IPS-NIHi7 (cell line): ENCODE measurements at regions not wholly inside any gene's neighbourhood (a gene's known extent, or its start where the extent isn't known, plus 50 kb on each side); places are given as distances from the start of the nearest gene placed in this dataset.
"Not testable (repeated sequence)": the region's sequence is repeated elsewhere in the genome, so short reads cannot be mapped to it uniquely, and the experiment has no call there.

ENCODE experiments used
- DNase-seq: peaks from one replicate; pipeline ENCODE4 v3.0.0; 2012; ENCODE audit warnings: mixed read lengths; ENCODE audit errors: extremely low spot score

DNA sequence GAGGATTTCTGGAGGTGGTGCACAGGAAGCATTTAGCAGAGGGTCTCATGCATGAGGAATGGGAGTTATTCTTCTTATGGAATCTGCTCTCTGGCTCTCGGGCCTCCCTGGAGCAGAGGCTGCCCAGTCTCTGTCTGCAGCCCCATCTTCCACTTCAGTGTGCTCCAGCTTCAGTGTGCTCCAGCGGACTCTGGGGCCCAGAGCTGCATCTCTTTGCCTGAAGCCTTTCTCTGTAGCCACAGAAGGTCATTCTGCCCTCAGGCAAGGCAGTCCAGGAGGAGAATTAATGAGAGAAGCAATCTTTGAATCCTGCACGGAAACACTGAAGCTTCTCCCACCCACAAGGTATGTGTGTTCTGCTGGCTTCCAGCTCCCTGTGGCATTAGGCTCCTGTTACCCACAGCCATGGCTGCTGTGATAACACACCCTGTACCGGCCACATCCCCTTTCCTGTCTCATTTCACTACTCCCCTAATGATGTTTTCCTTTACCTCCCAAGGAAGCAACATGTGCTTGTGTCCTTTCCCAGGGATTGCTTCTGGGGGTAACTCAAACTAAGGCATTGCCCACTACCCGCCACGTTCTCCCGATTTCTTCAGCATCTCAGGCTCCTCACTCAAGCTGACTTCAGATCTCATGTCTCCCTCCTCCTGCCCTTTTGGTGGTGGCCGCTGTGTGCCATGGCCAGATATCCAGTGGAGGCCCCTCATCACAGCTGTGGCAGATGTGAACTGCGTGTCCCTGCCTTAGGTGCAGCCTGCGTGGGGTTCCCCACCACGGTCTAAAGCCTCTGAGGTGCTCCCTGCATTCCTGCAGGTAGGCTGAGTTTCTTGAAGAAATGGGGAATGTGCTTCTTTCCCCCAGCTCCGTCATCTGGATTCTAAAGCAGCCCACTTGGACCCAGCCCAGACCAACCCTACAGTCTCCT lies 181.2 kb upstream of the GALNT2 start:
- DNase-seq: no peak

DNA sequence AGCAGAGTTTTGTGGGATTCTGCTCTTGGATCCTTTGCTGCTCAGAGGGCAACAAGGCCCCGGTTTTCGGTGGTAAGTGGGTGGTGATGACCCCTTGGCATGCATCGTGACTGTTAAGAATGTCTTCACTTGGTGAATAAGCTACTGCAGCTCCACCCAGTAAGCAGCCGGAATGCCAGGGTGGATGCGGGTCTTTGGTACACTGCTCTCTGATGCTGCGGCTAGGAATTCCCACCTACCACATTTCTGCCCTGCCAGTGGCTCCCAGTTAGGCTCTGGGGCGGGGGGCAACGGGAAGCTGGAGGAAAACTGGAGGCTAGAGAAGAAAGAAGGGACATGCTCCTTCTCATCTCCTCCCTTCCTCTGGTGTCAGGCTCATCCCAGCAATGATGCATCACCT lies 180.4 kb upstream of the GALNT2 start:
- no peak for DNase-seq

DNA sequence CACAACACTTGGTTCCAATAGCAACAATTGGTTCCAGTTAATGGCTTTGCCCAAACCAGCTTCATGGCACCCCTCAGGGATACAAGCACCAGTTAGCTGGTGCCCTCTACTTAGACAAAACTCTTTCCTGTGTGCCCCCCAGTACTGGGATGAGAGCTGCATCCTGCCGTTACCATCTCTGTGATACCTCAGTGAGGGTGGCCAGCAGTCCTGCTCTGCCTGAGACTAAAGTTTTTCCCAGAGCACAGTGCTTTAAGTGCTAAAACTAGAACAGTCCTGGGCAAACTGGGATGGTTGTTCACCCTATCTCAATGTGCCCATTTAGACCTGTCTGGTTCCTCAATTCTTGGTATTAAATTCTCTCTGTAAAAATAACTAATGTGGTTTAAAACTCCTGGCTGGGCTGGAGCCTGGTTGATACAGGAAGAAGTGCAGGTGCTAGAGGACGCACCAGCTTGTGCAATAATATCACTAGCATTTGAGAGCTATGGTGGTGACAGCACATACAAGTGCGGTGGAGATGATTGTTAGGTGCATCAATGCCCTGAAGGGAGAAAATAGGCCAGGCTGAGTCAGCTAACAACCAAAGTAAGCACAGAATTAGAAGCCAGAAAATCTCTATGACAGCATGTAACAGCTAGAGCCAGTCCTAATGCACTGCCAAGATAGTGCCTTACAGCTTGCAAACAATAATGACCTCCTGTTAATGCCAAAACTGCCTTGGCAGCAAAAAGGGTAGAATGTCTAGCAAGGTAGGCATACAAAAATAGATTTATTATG lies 179.8 kb upstream of the GALNT2 start:
- DNase-seq: no peak

DNA sequence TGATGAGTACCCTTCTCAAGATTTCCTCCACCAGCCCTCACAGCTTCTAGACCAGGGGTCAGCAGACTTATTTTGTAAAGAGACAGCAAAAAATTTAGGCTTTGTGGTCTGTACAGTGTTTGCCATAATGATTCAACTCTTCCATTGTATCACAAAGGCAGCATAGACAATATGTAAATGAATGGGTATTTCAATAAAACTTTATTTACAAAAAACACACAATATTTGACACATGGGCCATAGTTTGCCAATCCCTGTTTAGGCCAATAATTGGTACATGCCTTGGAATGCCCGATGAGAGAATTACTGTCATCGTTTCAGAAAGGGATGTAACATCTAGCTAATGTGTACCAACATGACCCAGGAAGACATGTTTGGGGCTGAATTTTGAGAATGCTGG lies 178.9 kb upstream of the GALNT2 start:
- DNase-seq: no peak

DNA sequence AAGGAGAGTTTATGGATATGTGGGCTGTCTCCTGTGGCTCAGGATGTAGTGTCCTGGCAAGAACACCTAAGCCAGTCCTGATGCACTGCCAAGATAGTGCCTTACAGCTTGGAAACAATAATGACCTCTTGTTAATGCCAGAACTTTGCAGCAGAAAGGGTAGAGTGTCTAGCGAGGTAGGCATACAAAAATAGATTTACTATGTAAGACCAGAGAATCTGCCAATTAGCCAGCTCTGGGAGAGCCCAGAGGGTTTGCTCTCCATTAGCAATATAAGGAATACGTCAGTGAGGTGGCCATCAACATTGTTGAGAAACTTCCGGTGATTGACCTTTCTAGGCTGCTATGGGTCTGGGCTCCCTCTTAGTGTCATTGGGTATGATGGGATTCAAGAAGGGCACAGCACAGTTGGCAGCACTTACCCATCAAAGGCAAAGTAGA lies 178.5 kb upstream of the GALNT2 start:
- no peak for DNase-seq

DNA sequence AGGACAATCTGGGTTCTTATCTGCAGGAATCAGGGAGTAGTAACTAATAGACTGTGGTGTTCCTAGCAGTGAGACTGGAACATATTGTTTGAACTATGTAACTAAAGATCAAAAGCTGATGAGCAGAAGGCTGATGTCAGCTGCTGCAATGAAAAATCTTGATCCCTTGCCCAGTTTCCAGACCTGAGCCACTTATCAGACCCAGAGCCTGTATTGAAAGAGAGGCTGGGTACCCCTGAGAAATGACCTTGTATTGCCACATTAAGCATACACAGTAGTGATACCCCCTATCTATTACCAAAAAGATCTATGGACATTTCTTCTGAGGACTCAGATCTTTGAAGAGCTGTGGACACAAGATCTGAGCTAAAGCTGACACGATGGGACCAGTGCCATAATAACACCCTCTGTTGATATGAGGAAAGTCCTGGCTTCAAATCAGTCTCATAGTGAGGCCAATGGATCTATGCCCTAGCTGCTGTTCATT lies 178.0 kb upstream of the GALNT2 start:
- no peak for DNase-seq

DNA sequence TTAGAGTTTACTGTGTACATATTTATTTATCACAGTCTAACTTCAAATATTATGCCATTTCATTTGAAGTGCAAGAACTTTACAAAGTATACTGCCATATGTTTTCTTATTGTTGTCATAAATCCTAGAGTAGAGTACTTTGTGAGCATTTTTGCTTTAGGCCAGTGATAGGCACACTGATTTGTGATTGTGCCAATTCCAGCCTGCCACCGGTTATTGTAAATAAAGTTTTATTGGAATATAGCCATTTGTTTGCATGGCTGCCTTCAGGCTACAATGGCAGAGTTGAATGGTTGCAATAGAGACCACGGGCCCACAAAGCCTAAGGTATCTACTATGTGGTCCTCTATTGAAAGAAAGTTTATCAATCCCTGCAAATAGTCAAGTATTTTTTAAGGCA lies 175.8 kb upstream of the GALNT2 start:
- DNase-seq: no peak

DNA sequence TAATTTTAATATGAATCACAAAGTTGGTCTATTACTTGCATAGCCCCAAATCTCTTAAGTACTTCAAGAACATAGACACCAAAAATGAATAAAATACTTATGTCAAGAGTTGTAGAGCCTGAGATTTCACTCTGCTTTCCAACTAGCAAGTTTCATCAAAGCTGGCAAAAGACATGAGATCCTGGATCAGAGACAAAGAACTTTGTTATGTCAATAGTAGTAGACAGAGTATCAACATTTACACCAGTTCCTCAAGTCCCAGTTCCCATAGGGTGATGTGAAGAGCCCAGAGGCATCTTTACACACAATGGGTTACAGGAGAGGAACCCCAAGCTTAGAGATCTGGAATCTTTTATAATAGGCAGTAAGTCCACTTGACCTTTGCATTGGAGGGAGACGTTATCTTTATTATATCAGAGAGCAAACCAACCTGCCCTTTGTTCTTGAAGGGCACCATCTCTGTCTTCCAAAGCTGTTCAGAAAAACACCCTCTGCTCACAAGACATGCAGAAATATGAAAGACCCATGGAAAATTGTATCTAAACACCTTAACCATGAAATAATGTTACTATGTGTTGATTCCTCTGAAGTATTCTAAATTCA lies 174.4 kb upstream of the GALNT2 start:
- no peak for DNase-seq

DNA sequence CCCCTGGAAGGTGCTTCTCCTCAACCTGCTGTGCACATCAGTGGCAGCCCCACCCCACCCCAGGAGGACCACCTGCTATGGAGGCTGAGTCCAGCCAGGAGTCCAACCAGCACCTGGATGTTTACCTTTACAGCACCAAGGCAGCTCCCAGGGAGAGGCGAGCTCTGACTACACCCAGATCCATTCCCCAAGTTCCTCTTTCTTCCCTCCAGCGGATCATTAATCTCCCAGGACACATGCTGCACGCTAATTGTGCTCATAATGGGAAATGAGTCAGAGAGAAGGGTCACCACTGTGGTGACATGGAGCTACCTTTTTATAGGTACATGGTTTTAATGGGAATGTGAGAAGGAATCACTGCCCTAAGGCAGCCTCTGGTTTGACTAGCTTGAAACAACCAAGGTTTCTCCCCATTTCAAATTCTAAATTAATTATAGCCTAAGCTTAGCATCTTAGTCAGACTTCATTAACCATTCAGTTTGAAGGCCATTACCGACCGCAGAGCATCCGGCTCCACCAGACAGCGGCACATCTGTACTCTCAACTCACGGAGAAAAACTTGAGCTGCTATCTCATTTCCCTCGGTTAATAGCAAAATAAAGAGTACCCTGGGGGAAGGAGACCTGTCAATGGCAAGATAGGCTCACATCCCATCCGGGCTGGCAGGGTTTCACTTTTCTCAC lies 173.1 kb upstream of the GALNT2 start:
- no peak for DNase-seq

DNA sequence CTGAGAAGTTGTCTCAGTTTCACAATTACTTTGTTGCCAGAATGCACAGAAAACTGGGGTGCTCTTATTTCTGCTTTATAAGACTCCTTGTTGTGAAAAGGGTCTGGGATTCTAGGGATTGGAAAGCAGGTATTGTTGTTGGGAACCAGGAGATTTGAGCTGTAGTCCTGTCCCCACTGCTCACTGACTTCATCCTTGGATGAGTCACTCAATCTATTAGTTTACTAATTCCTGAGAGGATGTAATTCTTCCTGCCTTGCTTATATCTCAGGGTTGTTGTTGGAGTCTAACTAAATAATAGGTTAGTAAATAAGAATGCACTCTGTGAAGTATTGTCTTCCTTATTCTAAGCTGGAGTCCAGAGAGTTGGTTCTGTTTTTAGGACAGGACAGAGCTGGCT lies 172.5 kb upstream of the GALNT2 start:
- no peak for DNase-seq

DNA sequence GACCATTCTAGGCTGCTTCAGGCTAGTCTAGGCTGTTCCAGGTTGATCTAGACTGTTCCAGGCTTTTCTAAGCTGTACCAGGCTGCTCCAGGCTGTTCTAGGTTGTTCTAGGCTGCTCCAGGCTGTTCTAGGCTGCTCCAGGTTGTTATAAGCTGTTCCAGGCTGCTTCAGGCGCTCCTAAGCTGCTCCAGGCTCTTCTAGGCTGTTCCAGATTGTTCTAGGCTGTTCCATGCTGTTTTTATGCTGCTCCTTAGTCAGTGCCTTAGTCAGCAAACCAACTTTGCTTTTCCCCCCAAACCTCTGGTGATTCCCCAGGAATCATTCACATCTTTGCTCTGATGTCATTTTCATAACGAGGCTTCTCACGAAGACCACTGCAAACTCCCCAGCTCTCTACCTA lies 171.4 kb upstream of the GALNT2 start:
- no peak for DNase-seq

DNA sequence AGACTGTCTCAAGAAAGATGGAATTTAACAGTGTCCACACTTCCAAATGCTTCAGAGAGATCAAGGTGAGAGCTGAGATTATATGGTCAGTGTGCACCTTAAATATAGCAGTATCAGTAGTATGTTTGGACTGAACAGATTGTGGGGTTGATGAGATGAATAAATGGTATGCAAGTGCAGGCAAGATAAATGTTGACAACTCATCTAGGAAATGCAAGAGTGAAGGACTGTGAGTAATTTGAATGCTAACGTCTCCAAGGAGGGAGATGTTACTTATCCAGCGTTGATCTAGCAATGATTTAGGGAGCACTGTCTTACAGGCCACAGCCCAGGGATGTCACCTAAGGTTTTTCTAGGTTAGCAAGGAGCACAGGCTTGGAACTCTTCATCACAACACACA lies 170.7 kb upstream of the GALNT2 start:
- DNase-seq: no peak

DNA sequence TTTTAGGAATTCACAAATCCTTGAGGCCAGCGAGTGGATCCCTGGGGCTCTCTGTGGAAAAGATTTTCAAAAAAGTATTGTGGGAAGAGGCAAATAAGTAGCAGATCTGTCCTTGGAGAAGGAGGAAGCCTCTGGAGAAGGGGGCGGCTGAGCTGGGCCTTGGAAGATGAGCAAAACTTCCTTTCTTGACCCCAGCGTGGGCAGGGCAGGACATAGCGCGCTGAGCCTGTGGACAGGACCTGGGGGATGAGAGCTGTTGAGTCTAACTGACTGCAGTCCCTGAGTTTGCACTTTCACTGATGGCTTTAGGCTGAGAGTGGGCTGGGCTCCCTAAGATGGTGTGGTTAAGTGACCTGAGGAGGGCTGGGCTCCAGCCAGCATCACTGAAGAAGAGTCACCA lies 170.2 kb upstream of the GALNT2 start:
- no peak for DNase-seq

DNA sequence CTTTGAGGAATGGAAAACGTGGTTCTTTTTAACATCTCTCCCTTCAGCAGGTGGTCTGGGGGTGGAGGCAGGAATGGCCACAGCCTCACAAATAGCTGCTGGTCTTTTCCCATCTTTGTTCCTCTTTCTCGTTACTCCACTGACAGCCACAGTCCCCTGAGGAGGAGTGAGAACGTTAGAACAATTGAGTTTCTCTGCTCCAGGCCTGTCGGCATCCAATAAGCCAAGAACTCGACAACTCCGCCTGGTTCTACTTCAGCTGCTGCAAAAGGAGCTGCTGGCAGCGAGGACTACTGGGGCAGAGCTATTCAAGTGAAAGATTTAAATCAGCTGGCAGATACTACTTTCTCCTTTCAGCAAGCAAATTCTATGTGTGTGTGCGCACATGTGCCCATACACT lies 169.5 kb upstream of the GALNT2 start:
- DNase-seq: no peak

DNA sequence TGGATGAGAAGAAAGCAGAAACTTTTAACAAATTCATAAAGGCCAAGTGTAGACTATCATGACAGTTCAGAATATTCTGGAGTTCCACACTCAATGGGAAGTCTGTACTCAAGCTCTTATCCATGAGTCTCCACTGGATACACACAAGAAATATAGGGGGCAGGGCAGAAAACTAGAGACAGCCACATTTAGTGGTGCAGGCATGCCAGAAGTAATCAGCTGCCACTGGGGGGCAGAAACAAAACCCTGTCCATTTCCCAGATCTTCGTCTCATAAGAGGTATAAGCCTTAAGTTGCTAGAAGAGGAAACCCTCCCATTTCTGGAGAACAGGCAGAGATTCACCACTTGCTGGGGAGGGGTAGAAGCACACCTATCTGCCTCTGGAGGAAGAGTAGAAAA lies 166.8 kb upstream of the GALNT2 start:
- no peak for DNase-seq

DNA sequence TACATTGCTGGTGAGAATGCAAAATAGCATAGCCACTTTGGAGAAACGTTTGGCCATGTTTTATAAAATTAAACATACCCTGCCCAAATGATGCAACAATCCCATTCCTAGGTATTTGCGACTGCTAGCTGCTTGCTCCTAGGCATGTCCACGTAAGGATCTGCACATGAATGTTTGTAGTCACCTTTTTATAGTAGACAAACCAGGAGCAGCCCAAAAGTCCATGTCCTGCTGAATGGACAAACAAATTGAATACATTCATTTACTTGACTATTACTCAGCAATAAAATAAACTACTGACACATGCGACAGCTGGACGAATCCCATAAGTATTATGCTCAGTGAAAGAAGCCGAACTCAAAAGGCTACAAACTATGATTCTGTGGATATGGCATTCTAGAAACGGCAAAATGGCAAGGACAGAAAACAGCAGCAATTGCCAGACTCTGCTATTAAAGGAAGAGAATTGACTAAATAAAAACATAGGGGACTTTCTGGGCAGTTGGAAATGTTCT lies 161.9 kb upstream of the GALNT2 start:
- DNase-seq: no peak

DNA sequence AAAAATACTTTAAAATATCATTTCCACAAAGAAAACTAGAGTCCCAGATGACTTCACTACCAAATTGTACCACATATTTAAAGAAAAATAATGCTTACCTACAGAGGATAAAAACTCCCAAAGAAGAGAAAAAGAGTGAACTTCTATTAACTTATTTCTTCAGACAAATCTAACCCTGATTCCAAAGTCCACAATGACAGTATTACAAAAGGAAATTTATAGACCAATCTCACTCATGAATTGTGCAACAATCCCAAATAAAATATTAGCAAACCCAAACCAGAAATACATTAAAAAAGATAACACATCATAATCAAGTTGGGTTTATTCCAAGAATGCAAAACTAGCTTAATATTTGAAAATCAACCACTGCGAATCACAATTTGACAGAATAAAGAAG lies 161.4 kb upstream of the GALNT2 start:
- DNase-seq: no peak

DNA sequence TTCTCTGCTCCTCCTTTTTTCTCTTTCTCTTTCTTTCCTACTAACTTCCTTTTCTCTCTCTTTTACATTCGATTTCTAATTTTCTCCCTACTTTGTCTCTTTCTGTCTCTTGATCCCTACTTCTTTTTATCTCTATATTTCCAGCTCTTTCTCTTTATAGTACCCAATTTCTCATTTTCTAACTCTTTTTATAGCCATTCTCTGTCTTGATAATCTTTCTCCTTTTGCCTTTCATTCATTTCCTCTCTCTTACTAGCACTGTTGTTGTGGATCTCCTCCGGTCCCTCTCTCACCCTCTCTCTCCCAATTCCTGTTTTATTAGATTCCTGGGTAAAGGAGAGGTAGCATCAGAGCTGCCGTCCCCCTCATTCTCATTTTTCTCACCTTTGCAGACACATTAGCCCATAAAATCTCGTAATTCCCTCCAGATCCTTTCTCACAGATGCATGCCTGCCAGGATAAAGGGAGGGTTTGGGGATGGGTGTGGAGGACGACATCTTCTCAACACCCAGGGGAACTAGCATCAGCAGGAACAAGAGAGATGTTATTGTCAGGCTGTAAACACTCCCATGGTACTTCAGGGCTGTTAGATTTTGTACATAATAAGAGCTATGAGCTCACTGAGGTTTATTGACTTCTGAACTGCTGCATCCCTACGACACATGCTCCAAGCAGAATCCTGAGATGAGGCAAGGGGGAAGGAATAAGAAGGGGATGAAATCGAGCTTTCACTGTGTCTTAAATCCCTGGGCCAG lies 159.0 kb upstream of the GALNT2 start:
- DNase-seq: no peak

DNA sequence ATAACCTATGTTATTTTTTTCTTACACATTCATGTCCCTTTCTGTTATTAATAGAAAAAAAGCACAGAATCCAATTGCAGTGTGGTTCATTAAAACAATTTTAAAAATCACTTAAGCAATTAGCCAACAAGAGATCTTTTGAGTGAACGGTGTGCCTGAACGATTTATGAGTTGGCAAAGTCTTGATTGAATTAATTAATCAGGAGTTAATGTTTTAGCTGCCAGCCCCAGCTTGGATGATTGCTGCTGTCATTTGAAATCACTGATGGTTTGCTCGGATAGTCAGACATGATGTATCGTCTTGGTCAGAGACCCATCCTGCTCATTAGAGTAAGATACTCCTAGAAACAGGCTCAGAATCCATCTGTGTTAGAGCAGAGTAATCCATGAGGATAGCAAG lies 158.3 kb upstream of the GALNT2 start:
- no peak for DNase-seq

DNA sequence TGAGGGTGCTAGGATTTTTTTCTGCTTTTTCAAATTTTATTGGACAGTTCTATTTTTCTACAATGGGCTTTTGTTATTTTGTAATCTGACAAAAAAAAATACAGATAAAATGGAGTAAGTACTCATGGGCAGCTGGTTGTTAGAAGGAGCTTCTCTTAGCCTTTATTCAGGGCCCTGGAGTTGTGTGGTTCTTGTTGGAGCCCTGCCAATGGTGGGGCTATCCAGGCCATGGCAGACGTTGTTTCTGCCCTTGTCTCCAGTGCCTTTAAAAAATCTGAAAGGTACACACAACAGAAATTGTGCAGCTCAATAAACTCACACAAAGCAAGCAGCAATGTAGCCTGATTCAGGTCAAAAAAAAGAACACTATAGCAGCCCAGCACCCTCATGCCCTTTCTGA lies 153.5 kb upstream of the GALNT2 start:
- no peak for DNase-seq

DNA sequence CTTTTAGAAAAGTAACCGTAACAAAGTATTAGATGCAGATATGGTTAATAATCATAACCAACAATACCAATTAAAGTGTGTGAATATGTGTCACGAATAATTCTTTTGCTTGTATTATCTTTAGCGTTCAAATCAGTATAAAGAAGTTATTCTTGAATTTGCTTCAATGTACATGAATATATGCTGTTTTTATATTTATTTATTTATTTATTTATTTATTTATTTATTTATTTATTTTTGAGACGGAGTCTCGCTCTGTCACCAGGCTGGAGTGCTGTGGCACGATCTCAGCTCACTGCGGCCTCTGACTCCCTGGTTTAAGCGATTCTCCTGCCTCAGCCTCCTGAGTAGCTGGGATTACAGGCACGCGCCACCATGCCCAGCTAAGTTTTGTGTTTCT lies 147.6 kb upstream of the GALNT2 start:
- DNase-seq: not testable (repeated sequence)
